Testis (tissue), 2 donors: ENCODE measurements at regions not wholly inside any gene's neighbourhood (a gene's known extent, or its start where the extent isn't known, plus 50 kb on each side); places are given as distances from the start of the nearest gene placed in this dataset.

Source experiments
- DNase-seq: peaks from one replicate; pipeline ENCODE4 v3.0.0-alpha.2; 2019
- H3K27ac ChIP-seq, 2 donors: fragments of 200-600 bp; sonication (generic); one replicate each; pipeline ENCODE4 v1.5.1; 2019
- H3K27me3 ChIP-seq: fragments of 200-600 bp; sonication (generic); one replicate; pipeline ENCODE4 v1.5.1; 2019
- H3K36me3 ChIP-seq: fragments of 200-600 bp; sonication (generic); one replicate; pipeline ENCODE4 v1.5.1; 2017; ENCODE audit warnings: low read depth; ENCODE audit errors: missing control alignments
- H3K4me1 ChIP-seq: fragments of 200-600 bp; sonication (generic); one replicate; pipeline ENCODE4 v1.5.1; 2019
- H3K4me3 ChIP-seq, 2 donors: fragments of 200-600 bp; sonication (generic); one replicate each; pipeline ENCODE4 v1.5.1; 2017 to 2019
- H3K9me3 ChIP-seq: fragments of 200-600 bp; sonication (generic); one replicate; pipeline ENCODE4 v1.5.1; 2017
- CTCF ChIP-seq, 3 experiments: fragments of 450-650 bp in 2 of 3; fragments of 200-600 bp in 1 of 3; sonication (generic) in 1 of 3; IDR thresholded peaks; one replicate each; pipeline ENCODE4 v1.5.1; 2016 to 2019; ENCODE audit warnings: antibody characterized with exemption in 3 of 3, mild to moderate bottlenecking in 2 of 3, moderate library complexity in 1 of 3
- POLR2A ChIP-seq: fragments of 450-650 bp; IDR thresholded peaks from one replicate; pipeline ENCODE4 v1.6.1; 2017; ENCODE audit warnings: antibody characterized with exemption, mild to moderate bottlenecking, moderate library complexity
- WGBS, 2 donors: methylation state at CpG; one replicate each; pipeline ENCODE4 v1.1.5; 2018; 5-methylcytosine and 5-hydroxymethylcytosine counted together
- intact Hi-C: fragments of 100-400 bp; cut with DNase I; formaldehyde crosslinking; loops from one replicate; pipeline ENCODE4 v1.15.1; 2023; ENCODE audit warnings: low total_unique reads

GRCh38 chr20:61057443-61058121 lies 194.5 kb upstream of the CDH4 start:
- intact Hi-C loops, result no loop called here
- 76% methylated on average over 15 to 18 of the region's 20 CpGs for WGBS, 2 donors
- DNase-seq, result no peak
- Histone ChIP-seq H3K4me3 (no peak overlapping the region), H3K9me3 (no peaks in the 10 kb centered on the region), H3K27me3 (no peaks in the 10 kb centered on the region), H3K36me3 (no peaks in the 10 kb centered on the region), H3K27ac (no peak overlapping the region), H3K4me1 (no peaks in the 10 kb centered on the region)
- no peak for TF ChIP-seq POLR2A
- TF ChIP-seq CTCF (IDR thresholded peaks at IDR 0.05), result no peak

DNA sequence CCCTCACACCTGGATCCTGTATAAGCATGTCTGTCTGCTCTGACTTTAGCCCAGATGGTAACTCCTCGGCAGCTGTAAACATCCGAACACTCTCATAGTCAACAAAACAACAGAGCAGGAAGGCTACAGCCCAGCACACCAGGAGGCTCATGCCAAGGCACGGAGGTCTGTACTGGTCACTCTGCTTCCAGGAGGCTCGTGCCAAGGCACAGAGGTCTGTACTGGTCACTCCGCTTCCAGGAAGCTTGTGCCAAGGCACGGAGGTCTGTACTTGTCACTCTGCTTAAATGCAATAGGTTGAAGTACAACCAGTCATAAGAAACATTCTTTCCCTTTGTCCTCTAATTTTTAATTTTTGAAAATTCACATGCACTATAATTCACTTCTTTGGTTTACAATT lies 190.1 kb upstream of the CDH4 start:
- Histone ChIP-seq H3K36me3 (no peaks in the 10 kb centered on the region), H3K9me3 (no peaks in the 10 kb centered on the region), H3K4me3 (no peak overlapping the region), H3K27me3 (no peaks in the 10 kb centered on the region), H3K27ac (no peak overlapping the region), H3K4me1 (no peaks in the 10 kb centered on the region)
- TF ChIP-seq POLR2A, result no peak
- no peak for TF ChIP-seq CTCF (IDR thresholded peaks at IDR 0.05)
- no peak for DNase-seq
- WGBS, 2 donors, result 47 to 58% methylated on average over 6 of the region's 6 CpGs
- intact Hi-C loops, result no loop called here

- 75 to 82% methylated on average over 9 to 10 of the region's 10 CpGs for WGBS, 2 donors
- no peak for TF ChIP-seq CTCF (IDR thresholded peaks at IDR 0.05)
- no peak for TF ChIP-seq POLR2A
- Histone ChIP-seq H3K27ac (no peak overlapping the region), H3K4me3 (no peak overlapping the region), H3K4me1 (no peaks in the 10 kb centered on the region), H3K27me3 (no peaks in the 10 kb centered on the region), H3K9me3 (no peaks in the 10 kb centered on the region), H3K36me3 (no peaks in the 10 kb centered on the region)
- intact Hi-C loops, result no loop called here
- DNase-seq, result no peak
Measured at GRCh38 chr20:61065853-61066252, 186.2 kb upstream of the CDH4 start.

GRCh38 chr20:61066526-61066925 lies 185.5 kb upstream of the CDH4 start:
- no peak overlapping the region for H3K4me3 ChIP-seq
- H3K27ac ChIP-seq, result no peak overlapping the region
- TF ChIP-seq CTCF (IDR thresholded peaks at IDR 0.05), result no peak
- no peak for TF ChIP-seq POLR2A
- intact Hi-C loops, result no loop called here
- H3K27me3 ChIP-seq, result no peaks in the 10 kb centered on the region
- H3K9me3 ChIP-seq, result no peaks in the 10 kb centered on the region
- 86 to 93% methylated on average over 10 to 13 of the region's 13 CpGs for WGBS, 2 donors
- H3K4me1 ChIP-seq, result no peaks in the 10 kb centered on the region
- no peaks in the 10 kb centered on the region for H3K36me3 ChIP-seq
- no peak for DNase-seq

DNA sequence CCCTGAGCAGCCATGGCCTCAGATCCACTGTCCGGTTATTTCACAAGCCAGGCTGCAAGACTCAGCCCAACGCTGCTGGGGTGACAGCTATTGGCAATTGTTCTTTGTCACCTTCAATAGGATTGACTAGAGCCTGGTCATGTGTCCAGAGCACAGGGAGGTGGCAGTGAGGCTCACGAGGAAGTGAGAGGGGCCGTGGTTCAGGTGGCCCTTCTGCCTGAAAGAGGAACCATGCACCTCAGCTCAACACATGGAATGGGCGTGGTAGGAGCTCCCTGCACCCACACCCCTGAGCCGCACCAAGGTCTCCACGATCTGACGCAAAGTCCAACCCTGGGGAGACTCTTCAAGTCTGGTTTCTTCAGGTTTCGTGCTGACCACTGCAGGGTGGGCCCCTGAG lies 184.8 kb upstream of the CDH4 start:
- no peak for DNase-seq
- WGBS, 2 donors, result 84% methylated on average over 5 to 9 of the region's 9 CpGs
- H3K4me3 ChIP-seq, result no peak overlapping the region
- intact Hi-C loops, result no loop called here
- no peak overlapping the region for H3K27ac ChIP-seq
- no peaks in the 10 kb centered on the region for H3K27me3 ChIP-seq
- no peaks in the 10 kb centered on the region for H3K9me3 ChIP-seq
- H3K36me3 ChIP-seq, result no peaks in the 10 kb centered on the region
- no peaks in the 10 kb centered on the region for H3K4me1 ChIP-seq
- TF ChIP-seq POLR2A (no peak), CTCF (IDR thresholded peaks at IDR 0.05) (no peak)
